Liver (tissue), 3 donors: ENCODE measurements at regions not wholly inside any gene's neighbourhood (a gene's known extent, or its start where the extent isn't known, plus 50 kb on each side); places are given as distances from the start of the nearest gene placed in this dataset.

Experiments
- ATF3 ChIP-seq: IDR thresholded peaks from 2 replicates; pipeline ENCODE4 v1.6.1; 2016; ENCODE audit warnings: antibody characterized with exemption
- CTCF ChIP-seq: fragments of 150-350 bp; IDR thresholded peaks from 2 replicates; pipeline ENCODE4 v1.5.1; 2017; ENCODE audit warnings: improper control_type of control experiment, low read depth, low read length; ENCODE audit not compliant: missing input control
- EGR1 ChIP-seq, 2 donors: IDR thresholded peaks; 2 replicates each; pipeline ENCODE4 v1.6.1; 2016 to 2018; ENCODE audit warnings: antibody characterized with exemption in 2 of 2, low read depth in 2 of 2
- JUND ChIP-seq, 2 donors: IDR thresholded peaks; 2 replicates each; pipeline ENCODE4 v1.6.1; 2016; ENCODE audit warnings: antibody characterized with exemption in 2 of 2
- MAX ChIP-seq: IDR thresholded peaks from 2 replicates; pipeline ENCODE4 v1.6.1; 2016; ENCODE audit warnings: antibody characterized with exemption
- REST ChIP-seq: IDR thresholded peaks from 2 replicates; pipeline ENCODE4 v1.6.1; 2016; ENCODE audit warnings: antibody characterized with exemption, mild to moderate bottlenecking
- RXRA ChIP-seq, 2 donors: IDR thresholded peaks; 2 replicates each; pipeline ENCODE4 v1.6.1; 2017 to 2018; ENCODE audit warnings: antibody characterized with exemption in 2 of 2, mild to moderate bottlenecking in 1 of 2
- SP1 ChIP-seq: IDR thresholded peaks from 2 replicates; pipeline ENCODE4 v1.6.1; 2018; ENCODE audit warnings: antibody characterized with exemption, mild to moderate bottlenecking
- TAF1 ChIP-seq: conservative IDR thresholded peaks from 2 replicates; pipeline ENCODE4 v1.6.1; 2016; ENCODE audit warnings: antibody characterized with exemption, mild to moderate bottlenecking
- YY1 ChIP-seq: IDR thresholded peaks from 2 replicates; pipeline ENCODE4 v1.6.1; 2016; ENCODE audit warnings: antibody characterized with exemption, mild to moderate bottlenecking
- ZBTB33 ChIP-seq: IDR thresholded peaks from 2 replicates; pipeline ENCODE4 v1.6.1; 2016; ENCODE audit warnings: antibody characterized with exemption
- donor health status: healthy.
- donor health status: healthy.

DNA sequence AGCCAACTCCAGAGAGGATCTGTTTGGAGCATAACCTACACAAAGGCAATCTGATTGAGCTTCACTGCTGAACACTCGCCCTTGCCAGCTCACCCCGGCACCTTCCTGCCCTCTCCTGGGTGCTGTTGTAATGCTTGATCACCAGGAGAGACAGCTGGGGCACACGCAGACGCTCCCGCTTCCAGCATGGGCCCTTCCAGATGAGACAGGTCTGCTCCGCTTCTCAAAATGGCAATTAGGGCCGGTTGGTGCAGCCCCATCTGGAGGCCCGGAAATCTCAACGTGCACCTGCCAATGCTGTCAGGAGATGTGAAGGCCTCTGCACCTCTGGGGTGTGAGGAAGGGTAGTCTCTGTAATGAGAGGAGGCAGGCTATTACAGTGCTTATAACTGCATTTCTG is 206.1 kb downstream of the ABCC12 start:
- TF ChIP-seq CTCF = no peak
- no peak for TF ChIP-seq REST
- no peak for TF ChIP-seq ZBTB33
- TF ChIP-seq YY1 = no peak
- TF ChIP-seq MAX = no peak
- TF ChIP-seq JUND (IDR thresholded peaks at IDR 0.05) = no peak
- TF ChIP-seq TAF1 = no peak
- no peak for TF ChIP-seq RXRA (IDR thresholded peaks at IDR 0.05)
- TF ChIP-seq SP1 = no peak
- TF ChIP-seq EGR1 (IDR thresholded peaks at IDR 0.05; ENCODE audit: low read depth in 2 of 2) = no peak
- no peak for TF ChIP-seq ATF3
